LNCaP clone FGC (cell line): ENCODE measurements at regions not wholly inside any gene's neighbourhood (a gene's known extent, or its start where the extent isn't known, plus 50 kb on each side); places are given as distances from the start of the nearest gene placed in this dataset.

ENCODE experiments used
- DNase-seq: peaks from one replicate; pipeline ENCODE4 v3.0.0-alpha.2; 2011; ENCODE audit warnings: low read depth
- H3K4me3 ChIP-seq: 2 replicates; pipeline ENCODE4 v1.5.1; 2011; ENCODE audit warnings: mild to moderate bottlenecking, low read depth, low read length, control low read depth
- CTCF ChIP-seq: IDR thresholded peaks from 2 replicates; pipeline ENCODE4 v1.5.1; 2012; ENCODE audit warnings: mild to moderate bottlenecking; ENCODE audit not compliant: control insufficient read depth, insufficient read depth; ENCODE audit errors: extremely low read depth

GRCh38 chr4:163976588-163976987, 482.1 kb downstream of the TMA16 start:
- TF ChIP-seq CTCF: no peak
- DNase-seq: no peak
- no peak overlapping the region for H3K4me3 ChIP-seq

- no peak for DNase-seq
- no peak overlapping the region for H3K4me3 ChIP-seq
- no peak for TF ChIP-seq CTCF
Observed at GRCh38 chr4:163988391-163988790, 493.9 kb downstream of the TMA16 start.

- no peak for TF ChIP-seq CTCF
- H3K4me3 ChIP-seq: no peak overlapping the region
- no peak for DNase-seq
Observed at GRCh38 chr4:163988865-163989264, 494.4 kb downstream of the TMA16 start.

GRCh38 chr4:163991298-163991865, 496.9 kb downstream of the TMA16 start:
- no peak for TF ChIP-seq CTCF
- DNase-seq: no peak
- H3K4me3 ChIP-seq: no peak overlapping the region

- DNase-seq: no peak
- H3K4me3 ChIP-seq: no peak overlapping the region
- no peak for TF ChIP-seq CTCF
Observed at GRCh38 chr4:164009435-164009834, 514.9 kb downstream of the TMA16 start.

- no peak overlapping the region for H3K4me3 ChIP-seq
- DNase-seq: no peak
Observed at GRCh38 chr4:164011791-164012190, 517.3 kb downstream of the TMA16 start.

More at GRCh38 chr4:164011791-164012190, 517.3 kb downstream of the TMA16 start:
- TF ChIP-seq CTCF: no peak
